PC-3 (cell line): ENCODE measurements at regions not wholly inside any gene's neighbourhood (a gene's known extent, or its start where the extent isn't known, plus 50 kb on each side); places are given as distances from the start of the nearest gene placed in this dataset.

Source experiments
- CTCF ChIP-seq: fragments of 300-600 bp; sonication (generic); conservative IDR thresholded peaks from 2 replicates; pipeline ENCODE4 v1.5.1; 2017; ENCODE audit warnings: antibody characterized with exemption, low read depth, mild to moderate bottlenecking, low read length
- EZH2 ChIP-seq: fragments of 300-600 bp; sonication (generic); IDR thresholded peaks from one replicate; pipeline ENCODE4 v1.6.1; 2017; ENCODE audit warnings: antibody characterized with exemption, mild to moderate bottlenecking, low read length; ENCODE audit not compliant: unreplicated experiment

GRCh38 chr5:8721536-8721935 is 824.3 kb downstream of the SEMA5A start:
- TF ChIP-seq CTCF (no peak), EZH2 (no peak)
